ENCODE measurements at regions not wholly inside any gene's neighbourhood (a gene's known extent, or its start where the extent isn't known, plus 50 kb on each side); places are given as distances from the start of the nearest gene placed in this dataset.
A peak's percentile ranks its signal among the peaks of the same experiment; 100 is the strongest.

DNA sequence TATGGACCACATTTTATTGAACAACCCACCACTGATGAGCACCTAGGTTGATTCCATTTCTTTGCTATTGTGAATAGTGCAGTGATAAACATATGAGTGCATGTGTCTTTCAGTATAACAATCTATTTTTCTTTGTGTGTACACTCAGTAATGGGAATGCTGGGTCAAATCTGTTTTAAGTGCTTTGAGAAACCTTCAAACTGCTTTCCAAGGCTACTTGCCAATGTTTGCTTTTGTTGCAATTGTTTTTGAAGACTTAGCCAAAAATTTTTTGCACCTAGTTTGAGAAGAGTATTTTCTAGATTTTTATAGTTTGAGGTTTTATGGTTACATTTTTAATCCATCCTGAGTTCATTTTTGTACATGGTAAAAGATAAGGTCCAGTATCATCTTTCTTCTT, 587.4 kb upstream of the SETBP1 start:
- DNase-seq (ENCODE audit: low spot score in 2 of 2) (no peak), FAIRE-seq (no peak)

DNA sequence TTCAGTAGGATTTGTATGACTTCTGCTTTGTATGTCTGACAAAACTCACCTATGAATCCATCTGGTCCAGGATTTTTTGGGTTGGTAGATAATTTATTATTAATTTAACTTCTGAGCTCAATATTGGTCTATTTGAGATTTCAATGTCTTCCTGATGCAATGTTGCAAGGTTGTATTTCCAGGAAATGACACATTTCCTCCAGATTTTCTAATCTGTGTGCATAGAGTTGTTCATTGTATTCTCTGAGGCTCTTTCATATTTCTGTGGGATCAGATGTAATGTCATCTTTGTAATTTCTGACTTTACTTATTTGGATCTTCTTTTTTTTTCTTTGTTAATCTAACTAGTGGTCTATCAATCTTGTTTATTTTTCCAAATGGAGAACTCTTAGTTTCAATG, 584.7 kb upstream of the SETBP1 start:
- FAIRE-seq (no peak), DNase-seq (ENCODE audit: low spot score in 2 of 2) (no peak)

DNA sequence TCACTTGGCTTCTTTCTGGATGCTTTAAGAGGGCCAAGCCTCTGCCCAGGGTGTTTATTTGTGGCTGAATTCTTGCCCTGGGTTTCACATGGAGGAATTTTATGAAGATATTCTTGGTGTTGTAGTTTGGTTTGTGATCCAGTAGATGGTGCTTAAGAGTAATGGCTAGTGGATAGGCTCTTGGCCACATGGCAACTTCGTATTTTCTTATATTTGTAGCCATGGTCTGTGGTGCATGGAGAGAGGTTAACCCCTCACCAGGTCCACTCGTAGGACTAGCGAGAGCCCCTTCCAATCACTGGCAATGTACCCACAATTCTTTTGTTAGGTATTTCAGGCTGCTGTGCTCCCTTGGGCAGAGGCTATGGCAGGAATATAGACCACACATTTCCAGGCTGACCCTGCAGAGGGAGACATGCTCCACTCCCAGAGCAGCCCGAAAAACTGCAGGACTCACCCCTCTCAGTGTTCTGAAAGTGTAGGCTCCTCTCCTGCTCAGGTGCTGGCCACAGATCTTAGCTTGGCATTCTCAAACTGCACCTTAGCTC, 582.1 kb upstream of the SETBP1 start:
- FAIRE-seq (no peak), DNase-seq (ENCODE audit: low spot score in 2 of 2) (no peak)

DNA sequence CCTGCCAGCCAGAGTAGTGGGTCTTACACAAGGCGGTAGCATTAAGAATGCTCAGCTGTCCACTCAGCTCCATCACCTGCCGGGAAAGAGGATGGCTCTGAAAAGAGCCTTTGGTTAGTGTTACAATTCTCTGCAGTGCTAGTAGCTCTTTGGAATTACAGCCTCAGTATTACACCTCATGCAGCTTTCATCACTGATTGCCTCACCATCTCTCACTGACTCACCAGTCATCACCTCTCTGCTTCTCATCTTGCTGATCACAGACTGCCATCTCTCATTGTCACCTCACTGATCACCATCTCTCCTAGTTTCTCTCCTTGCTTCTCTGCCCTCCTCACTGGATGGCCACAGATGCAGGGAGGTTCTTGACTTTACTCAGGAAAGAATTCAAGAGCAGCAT, 573.5 kb upstream of the SETBP1 start:
- FAIRE-seq, result no peak
- no peak for DNase-seq (ENCODE audit: low spot score in 2 of 2)

DNA sequence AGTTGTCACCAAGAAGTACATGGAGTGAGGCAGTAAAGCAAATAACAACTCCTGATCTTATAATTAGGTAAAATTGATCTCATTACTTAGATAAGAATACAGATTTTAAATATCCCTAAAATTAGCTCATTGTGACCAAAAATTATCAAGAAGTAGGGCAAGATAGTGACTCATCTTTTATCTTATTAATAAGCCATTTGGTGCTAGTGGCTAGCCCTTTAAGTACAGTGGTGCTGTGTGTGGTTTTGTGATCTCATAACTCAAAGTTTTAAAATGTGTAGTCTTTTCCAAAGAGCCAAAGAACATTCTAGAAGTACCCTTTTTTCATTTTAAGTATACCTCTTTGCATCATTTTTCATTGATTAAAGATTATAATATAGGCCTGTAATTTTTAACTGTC, 569.4 kb upstream of the SETBP1 start:
- DNase-seq (ENCODE audit: low spot score in 2 of 2), result no peak
- FAIRE-seq, result no peak

DNA sequence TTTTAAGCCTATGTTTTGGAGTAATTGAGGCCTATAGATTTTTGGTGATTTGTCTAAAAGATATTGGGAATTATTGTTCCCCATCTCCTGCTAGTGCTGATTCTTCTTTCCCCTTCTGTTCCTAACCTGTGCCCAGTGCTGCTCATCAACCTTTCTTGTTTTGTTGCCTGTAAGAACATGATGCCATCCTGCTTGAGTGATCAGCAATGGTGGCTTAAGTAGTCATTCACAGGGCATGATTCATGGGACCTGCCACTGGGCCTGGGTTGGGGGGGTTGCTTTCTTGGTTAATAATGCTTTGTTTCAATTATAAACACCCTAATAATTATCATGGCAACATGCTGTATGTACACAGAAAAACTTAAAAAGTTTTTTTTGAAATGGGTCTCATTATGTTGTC, 562.9 kb upstream of the SETBP1 start:
- FAIRE-seq, result no peak

DNA sequence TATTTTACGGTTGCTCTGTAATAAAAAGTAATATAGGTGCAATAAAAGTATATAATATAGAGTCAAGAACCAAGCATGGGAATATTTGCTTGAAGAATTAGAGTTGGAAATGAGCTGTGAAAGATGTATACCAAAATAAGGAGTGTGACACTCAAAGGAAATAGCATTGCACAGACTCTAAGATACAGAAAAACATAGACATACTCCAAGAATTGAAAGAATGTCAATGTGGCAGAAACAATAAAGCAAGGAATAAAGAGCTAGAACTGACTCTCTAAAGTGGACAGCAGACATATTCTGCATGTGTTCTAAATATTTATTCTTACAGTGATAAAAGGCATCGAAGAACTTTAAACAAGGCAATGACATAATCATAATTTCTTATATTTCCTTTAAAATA, 561.1 kb upstream of the SETBP1 start:
- DNase-seq (ENCODE audit: low spot score in 2 of 2), result no peak
- no peak for FAIRE-seq

More for the DNA sequence above, 562.9 kb upstream of the SETBP1 start:
- DNase-seq (ENCODE audit: low spot score in 2 of 2), result no peak

DNA sequence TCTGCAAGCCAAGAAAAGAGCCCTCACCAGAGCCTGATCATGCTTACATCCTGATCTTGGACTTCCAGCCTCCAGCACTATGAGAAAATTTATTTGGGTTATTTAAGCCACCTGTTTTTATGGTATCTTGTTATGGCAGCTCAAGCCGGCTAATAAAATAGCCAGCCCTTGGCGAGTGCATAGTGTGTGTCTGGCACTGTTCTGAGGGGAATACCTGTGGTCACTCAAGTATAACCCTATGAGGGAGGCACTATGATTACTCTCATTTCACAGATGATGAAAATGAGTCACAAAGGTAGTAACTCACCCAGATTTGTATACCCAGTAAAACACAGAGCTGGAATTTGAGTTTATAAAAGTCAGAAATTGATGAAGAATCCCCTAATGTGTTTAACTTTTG, 556.9 kb upstream of the SETBP1 start:
- no peak for DNase-seq (ENCODE audit: low spot score in 2 of 2)
- no peak for FAIRE-seq

DNA sequence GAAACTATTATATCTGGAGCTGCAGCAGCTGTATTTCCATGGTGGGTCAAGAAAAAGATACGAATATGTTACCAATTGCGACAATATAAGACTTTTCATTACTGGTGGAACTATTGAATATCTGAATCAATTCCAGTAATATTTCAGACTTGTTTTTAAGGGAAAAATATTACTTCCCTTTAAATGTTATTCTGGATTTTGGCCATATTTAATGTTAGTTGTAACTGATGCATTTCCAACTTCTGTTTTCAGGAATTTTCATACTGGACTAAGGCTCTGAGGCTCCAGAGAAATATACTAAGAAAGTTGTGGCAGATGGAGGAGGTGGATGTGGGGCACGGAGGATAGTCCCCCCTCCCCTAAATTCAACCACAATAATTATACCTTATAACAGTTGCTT, 555.2 kb upstream of the SETBP1 start:
- DNase-seq (ENCODE audit: low spot score in 2 of 2) (no peak), FAIRE-seq (no peak)

DNA sequence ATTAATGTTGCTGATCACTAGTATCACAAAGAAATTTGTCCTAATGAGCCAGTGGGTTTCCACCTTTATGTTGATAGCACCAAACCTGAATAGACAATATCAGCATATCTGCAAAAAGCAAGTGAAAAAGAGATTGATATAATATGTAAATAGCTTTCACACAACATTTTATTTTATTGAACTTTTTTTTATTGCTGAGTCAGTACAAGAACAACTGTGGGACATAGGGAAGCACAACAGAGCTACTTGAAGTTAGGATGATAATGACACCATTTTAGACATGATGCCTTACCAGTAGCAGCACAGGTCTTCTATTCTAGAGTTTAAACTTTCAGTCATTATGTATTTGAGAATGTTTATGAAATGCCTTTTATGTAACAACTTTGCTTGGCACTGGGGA, 554.1 kb upstream of the SETBP1 start:
- DNase-seq (ENCODE audit: low spot score in 2 of 2), result no peak
- FAIRE-seq, result no peak

DNA sequence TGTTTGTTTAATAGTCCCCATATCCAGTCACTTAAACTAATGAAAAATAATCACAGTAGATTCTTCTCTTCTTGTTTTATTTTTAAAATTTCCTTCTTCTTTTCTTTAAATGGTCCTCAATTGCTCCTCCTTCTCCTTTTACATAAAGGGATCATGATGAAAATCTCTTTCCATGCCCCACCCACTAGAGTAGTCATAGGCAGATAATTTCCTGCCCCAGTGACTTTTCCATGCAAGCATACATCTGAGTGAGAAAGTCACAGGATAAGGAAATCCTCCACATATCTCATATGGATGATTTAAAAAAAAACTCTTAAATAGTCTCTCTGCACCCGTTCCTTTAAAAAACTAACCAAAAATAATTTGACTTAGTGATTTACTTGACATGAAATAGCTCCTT, 552.3 kb upstream of the SETBP1 start:
- DNase-seq (ENCODE audit: low spot score in 2 of 2) (no peak), FAIRE-seq (no peak)

DNA sequence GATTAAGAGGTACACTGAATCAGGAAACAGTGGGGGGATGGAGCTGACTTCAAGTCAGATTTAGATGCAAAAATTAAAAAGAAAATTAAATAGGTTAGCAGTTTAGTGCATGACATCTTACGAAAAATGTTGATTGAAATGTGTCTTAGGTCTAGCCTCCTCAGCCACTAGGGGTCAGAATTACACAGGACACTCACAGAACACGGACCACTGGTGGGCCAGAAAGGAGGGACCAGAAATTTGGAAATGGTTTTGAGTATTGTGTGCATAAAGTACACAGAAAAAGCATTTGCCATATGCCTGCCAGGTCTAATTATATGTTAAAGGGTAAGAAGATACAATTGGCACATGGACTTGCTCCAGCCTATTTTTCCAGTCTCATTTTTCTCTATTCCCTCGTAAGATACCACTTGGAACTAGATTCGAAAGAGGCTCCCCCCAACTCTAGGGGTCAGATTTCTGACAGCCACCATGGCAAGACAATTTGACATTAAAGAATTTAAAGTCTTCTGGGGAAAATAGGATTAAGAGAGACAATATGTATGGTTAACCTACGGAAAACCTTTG, 550.2 kb upstream of the SETBP1 start:
- FAIRE-seq (no peak), DNase-seq (ENCODE audit: low spot score in 2 of 2) (peak; percentile 5 to 30)

DNA sequence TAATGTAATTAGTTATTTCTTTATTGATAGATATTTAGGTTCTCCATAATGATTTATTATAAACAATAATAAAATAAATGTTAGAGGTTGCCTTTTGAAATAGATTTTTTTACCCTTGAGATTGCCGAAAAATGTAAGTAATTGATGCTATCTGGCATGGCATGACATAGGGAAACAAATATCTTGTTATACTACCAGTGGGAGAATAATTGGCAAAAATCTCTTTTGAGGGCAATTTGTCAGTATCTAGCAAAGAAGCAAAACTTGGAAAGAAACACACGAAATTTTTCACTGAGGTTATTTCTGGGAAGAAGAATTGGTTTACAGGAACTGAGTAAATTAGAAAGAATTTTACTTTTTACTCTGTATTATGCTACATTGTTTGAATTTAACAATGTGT, 547.2 kb upstream of the SETBP1 start:
- no peak for DNase-seq (ENCODE audit: low spot score in 2 of 2)
- no peak for FAIRE-seq

DNA sequence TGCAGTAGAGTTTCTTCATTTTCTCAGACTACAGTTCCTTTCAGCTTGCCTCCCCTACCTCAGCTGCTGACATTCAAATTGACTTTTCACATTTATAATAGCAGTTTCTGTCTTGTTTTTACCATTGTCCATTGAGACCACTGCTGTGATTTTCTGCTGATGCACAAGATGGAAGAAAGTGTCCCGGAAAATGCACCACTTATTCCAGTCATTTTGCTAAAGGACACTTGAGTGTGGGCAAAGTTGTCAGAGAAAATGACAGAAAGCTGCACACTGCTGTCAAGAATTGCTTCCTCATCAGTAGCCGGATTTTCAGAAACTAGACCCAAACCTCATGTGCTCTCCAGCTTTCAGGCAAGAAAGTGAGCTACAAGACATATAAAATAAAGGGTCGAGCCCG, 546.2 kb upstream of the SETBP1 start:
- no peak for DNase-seq (ENCODE audit: low spot score in 2 of 2)
- FAIRE-seq, result no peak

DNA sequence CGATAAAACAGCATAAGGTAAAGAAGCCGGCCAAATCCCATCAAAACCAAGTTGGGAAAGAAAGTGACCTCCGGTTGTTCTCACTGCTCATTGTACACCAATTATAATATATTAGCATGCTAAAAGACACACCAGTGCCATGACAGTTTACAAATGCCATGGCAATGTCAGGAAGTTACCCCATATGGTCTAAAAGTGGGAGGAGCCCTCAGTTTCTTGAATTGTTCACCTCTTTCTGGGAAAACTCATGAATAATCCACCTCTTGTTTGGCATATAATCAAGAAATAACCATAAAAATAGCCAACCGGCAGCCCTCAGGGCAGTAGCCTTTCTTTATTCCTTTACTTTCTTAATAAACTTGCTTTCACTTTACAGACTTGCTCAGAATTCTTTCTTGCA, 544.9 kb upstream of the SETBP1 start:
- DNase-seq (ENCODE audit: low spot score in 2 of 2), result no peak
- no peak for FAIRE-seq

DNA sequence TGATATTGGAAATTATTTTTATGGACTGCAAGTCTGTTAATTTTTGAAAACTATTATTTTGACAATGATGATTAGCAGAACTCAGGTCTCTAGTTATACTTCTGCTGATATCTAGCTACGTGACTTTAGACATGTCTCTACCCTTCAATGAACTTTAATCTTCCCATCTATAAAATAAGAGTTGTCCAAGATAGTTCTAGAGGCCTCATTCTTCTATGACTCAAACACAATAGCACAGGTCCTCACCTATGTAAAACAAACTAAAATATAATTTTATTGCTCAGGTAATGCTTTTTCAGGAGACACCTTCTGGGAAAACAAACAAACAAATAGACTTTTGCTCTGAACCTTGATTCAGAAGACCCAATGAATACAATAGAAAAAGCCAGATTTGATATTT, 544.4 kb upstream of the SETBP1 start:
- no peak for DNase-seq (ENCODE audit: low spot score in 2 of 2)

DNA sequence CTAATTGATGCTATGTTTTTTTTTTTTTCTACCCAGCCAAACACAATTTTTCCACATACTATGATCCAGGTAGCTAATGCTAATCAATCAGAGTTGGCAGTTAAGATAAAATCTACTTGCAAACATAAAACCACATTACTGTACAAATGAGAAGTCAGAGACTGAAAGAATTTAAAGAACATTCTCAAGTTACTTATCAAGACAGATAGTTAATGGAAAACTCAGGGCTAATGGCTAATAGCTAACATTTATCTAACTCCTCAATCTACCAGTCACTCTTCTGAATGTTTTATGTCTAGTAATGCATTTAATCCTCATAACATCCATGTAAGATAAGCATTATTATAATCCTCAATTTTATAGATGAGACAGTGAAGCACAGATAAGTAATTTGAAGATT, 537.6 kb upstream of the SETBP1 start:
- DNase-seq (ENCODE audit: low spot score in 2 of 2) (no peak), FAIRE-seq (no peak)

More for the DNA sequence above, 544.4 kb upstream of the SETBP1 start:
- no peak for FAIRE-seq

DNA sequence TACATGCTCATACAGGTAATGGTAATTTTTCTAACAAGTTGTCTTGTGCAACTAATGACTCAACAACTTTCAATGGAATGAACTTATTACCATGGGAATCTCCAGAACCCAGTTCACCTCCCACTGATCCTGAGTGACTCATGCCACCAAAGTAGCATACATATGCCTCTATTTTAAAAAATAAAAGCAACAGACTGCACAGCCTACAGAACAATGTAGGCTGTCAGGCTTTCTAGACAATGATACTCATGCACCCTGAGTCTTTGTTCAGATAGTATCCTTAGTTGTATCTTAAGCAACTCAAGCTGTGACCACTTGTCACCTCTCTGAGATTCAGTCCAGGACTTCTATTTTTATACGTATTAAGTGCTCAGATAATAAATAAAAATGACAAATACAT, 531.0 kb upstream of the SETBP1 start:
- FAIRE-seq (no peak), DNase-seq (ENCODE audit: low spot score in 2 of 2) (no peak)

DNA sequence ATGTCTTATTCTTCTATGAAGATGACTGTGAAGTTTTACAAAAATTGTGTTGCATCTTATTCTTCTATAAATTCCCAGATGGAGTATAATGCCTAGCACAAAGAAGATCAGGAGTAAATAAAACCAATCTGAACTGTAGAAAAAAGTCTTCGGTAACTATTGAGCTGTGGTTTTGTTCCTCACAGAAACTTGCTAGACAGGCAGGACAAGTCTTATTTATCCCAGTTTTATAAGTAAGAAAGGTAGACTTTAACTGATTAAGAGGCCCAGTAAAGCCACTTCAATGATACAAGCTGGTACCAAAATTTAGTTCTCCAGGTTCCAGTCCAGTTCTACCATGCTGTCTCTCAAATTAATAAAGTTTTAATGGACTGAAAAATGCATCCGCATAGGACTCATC, 526.7 kb upstream of the SETBP1 start:
- no peak for FAIRE-seq
- DNase-seq (ENCODE audit: low spot score in 2 of 2), result no peak

DNA sequence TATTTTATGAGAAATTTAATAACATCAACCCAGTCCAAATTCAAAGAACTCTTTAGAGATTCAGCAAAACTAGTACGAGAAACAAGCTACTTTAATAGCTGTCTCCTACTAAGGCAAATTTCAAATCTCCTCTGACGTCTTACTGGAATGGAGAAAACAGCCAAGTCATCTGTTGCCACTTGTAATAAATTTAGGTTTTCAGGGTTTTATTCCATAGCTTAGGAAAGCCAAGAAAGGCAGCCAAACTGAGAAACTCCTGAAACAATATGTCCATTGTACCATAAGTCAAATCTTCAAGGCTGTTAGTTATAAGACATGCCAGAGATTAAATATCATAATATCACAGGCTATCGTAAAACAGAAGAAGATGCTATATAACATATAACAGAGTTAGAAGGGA, 524.6 kb upstream of the SETBP1 start:
- FAIRE-seq (no peak), DNase-seq (ENCODE audit: low spot score in 2 of 2) (no peak)

DNA sequence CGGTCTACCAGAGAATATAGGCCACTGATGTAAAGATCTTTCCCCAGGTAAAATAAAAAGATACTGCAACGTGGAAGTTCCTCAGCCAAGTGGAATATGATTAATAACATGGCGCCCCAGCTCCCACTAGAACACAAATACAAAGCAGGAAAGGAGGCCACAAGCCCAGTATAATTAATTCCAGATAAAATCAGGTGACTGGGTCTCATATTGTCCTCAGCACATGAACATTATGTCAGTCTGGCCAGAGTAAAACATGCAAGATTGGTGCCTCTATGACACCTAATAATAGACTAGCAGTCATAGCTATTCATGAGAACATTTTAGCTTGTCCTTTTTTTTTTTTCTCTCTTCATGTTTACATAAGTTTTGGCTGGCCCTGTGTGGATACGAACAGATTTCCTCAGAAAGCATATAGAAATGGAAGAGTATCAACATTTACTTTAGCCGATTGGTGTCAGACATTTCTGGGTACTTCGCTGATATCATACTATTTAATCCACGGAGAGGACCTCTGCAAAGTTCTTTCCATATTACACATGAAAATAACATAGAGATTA, 523.8 kb upstream of the SETBP1 start:
- DNase-seq (ENCODE audit: low spot score in 2 of 2), result no peak
- FAIRE-seq, result no peak

DNA sequence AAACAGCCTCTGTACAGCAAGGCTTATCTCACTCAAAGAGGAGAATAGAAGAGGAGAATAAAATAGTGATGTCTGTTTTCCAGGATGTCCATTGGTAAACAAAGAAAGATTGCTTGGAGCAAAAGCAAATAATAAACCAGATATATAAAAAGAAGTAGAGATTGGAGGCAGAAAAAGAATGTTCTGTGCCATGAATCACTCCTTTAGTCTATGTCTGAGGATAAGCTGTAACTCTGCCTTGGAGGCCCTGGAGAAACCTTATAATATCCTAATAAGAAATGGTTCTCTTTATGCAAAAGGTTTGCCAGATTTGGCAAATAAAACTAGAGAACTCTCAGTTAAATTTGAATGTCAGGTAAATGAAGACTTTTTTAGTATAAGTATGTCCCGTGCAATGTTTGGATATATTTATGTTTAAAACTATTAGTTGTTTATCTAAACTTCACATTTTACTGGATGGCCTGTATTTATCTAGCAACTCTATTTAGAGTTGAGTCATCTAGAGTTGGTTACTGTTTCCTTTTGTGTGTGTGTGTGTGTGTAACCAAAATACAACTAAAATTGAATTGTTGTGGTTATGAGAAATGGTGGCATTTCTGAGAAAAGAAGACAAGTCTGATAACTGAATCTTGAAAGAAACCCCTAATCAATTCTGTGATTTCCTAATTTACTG, 510.3 kb upstream of the SETBP1 start:
- FAIRE-seq, result no peak
- DNase-seq (ENCODE audit: low spot score in 2 of 2), result no peak
